Adrenal gland (tissue), 5 donors: ENCODE measurements at regions not wholly inside any gene's neighbourhood (a gene's known extent, or its start where the extent isn't known, plus 50 kb on each side); places are given as distances from the start of the nearest gene placed in this dataset.

Experiments
- CTCF ChIP-seq, 6 experiments: fragments of 450-650 bp in 4 of 6; fragments of 200-600 bp in 2 of 6; sonication (generic) in 1 of 6; IDR thresholded peaks; 1 replicate in 5 of 6; 2 replicates in 1 of 6; pipeline versions ENCODE4 v1.5.1 to v1.8.0; 2016 to 2021; ENCODE audit warnings: antibody characterized with exemption in 6 of 6, mild to moderate bottlenecking in 2 of 6, moderate library complexity in 1 of 6
- POLR2A ChIP-seq, 2 donors: fragments of 450-650 bp; IDR thresholded peaks; one replicate each; pipeline ENCODE4 v1.6.1; 2017; ENCODE audit warnings: antibody characterized with exemption in 2 of 2, mild to moderate bottlenecking in 2 of 2, moderate library complexity in 1 of 2
- donor health status: DM: no; HTN: no; CAD: no.

- TF ChIP-seq CTCF (IDR thresholded peaks at IDR 0.05), result no peak
- TF ChIP-seq POLR2A (IDR thresholded peaks at IDR 0.05), result no peak
These were observed 396.7 kb downstream of the TGFB2 start for GRCh38 chr1:218741852-218742251.
